ENCODE measurements at regions not wholly inside any gene's neighbourhood (a gene's known extent, or its start where the extent isn't known, plus 50 kb on each side); places are given as distances from the start of the nearest gene placed in this dataset.

- intact Hi-C loops (cut with micrococcal nuclease; ENCODE audit: unreplicated experiment): no loop called here
- Mint-ChIP-seq H3K4me1 (ENCODE audit: low read depth, unreplicated experiment) (no peaks in the 10 kb centered on the region), H3K27ac (ENCODE audit: unreplicated experiment) (no peak overlapping the region), H3K27me3 (ENCODE audit: unreplicated experiment) (peaks cover 89% of the 10 kb centered on the region), H3K4me3 (ENCODE audit: low read depth, unreplicated experiment) (no peak overlapping the region), H3K9me3 (ENCODE audit: low read depth, unreplicated experiment) (no peaks in the 10 kb centered on the region), H3K36me3 (ENCODE audit: insufficient read depth, unreplicated experiment) (no peaks in the 10 kb centered on the region)
- CTCF ChIA-PET: interaction anchor here (1.1 kb wide), 1 partner anchor 198 kb away, joined by 3 read pairs; no protein-coding TSS in a partner anchor
- BruUV-seq (replicated peaks): no TSS peak
- no peak for DNase-seq
- TF ChIP-seq, protein P1, sequence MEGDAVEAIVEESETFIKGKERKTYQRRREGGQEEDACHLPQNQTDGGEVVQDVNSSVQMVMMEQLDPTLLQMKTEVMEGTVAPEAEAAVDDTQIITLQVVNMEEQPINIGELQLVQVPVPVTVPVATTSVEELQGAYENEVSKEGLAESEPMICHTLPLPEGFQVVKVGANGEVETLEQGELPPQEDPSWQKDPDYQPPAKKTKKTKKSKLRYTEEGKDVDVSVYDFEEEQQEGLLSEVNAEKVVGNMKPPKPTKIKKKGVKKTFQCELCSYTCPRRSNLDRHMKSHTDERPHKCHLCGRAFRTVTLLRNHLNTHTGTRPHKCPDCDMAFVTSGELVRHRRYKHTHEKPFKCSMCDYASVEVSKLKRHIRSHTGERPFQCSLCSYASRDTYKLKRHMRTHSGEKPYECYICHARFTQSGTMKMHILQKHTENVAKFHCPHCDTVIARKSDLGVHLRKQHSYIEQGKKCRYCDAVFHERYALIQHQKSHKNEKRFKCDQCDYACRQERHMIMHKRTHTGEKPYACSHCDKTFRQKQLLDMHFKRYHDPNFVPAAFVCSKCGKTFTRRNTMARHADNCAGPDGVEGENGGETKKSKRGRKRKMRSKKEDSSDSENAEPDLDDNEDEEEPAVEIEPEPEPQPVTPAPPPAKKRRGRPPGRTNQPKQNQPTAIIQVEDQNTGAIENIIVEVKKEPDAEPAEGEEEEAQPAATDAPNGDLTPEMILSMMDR (IDR thresholded peaks at IDR 0.05; ENCODE audit: unreplicated experiment): no peak
These were observed 72.1 kb upstream of the ITGA11 start for GRCh38 chr15:68503791-68504680.

- Mint-ChIP-seq H3K27ac (ENCODE audit: unreplicated experiment) (no peak overlapping the region), H3K36me3 (ENCODE audit: insufficient read depth, unreplicated experiment) (no peaks in the 10 kb centered on the region), H3K27me3 (ENCODE audit: unreplicated experiment) (peaks cover 90% of the 10 kb centered on the region), H3K4me3 (ENCODE audit: low read depth, unreplicated experiment) (no peak overlapping the region), H3K4me1 (ENCODE audit: low read depth, unreplicated experiment) (no peaks in the 10 kb centered on the region), H3K9me3 (ENCODE audit: low read depth, unreplicated experiment) (no peaks in the 10 kb centered on the region)
- intact Hi-C loops (cut with micrococcal nuclease; ENCODE audit: unreplicated experiment): no loop called here
- CTCF ChIA-PET: interaction anchor here (0.7 to 1.1 kb wide), 2 partner anchors 198 to 256 kb away, joined by 3 read pairs; no protein-coding TSS in a partner anchor
- TF ChIP-seq, protein P1 (IDR thresholded peaks at IDR 0.05; ENCODE audit: unreplicated experiment): no peak
- no TSS peak for BruUV-seq (replicated peaks)
- DNase-seq: no peak
These were observed 72.8 kb upstream of the ITGA11 start for GRCh38 chr15:68504681-68505170.

DNA sequence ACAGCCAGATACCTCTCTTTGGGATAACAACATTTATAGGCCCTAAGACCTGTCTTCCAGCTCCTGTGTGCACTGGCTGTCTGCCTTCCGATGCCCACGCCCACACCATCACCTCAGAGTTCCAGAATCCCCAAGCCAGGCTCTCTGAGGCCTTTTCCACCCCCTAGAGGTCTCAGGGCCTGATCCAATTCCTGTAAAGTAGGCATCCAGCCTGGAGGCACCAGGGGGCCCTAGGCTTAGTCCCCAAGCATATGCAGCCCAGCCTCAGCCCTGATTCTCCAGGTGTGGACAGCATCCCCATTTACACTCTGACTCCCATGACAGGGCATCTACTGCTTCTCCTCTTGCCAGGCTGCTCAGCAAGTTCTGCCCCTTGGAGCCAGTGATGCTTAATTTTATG is 72.7 kb upstream of the CORO2B start:
- no TSS peak for BruUV-seq (replicated peaks)
- intact Hi-C loops (cut with micrococcal nuclease; ENCODE audit: unreplicated experiment): no loop called here
- Mint-ChIP-seq H3K27ac (ENCODE audit: unreplicated experiment) (no peak overlapping the region), H3K4me3 (ENCODE audit: low read depth, unreplicated experiment) (no peak overlapping the region), H3K9me3 (ENCODE audit: low read depth, unreplicated experiment) (no peaks in the 10 kb centered on the region), H3K27me3 (ENCODE audit: unreplicated experiment) (peaks cover 90% of the 10 kb centered on the region), H3K36me3 (ENCODE audit: insufficient read depth, unreplicated experiment) (no peaks in the 10 kb centered on the region), H3K4me1 (ENCODE audit: low read depth, unreplicated experiment) (no peaks in the 10 kb centered on the region)
- TF ChIP-seq, protein P1 (IDR thresholded peaks at IDR 0.05; ENCODE audit: unreplicated experiment): no peak
- CTCF ChIA-PET: no interaction called here
- DNase-seq: no peak

DNA sequence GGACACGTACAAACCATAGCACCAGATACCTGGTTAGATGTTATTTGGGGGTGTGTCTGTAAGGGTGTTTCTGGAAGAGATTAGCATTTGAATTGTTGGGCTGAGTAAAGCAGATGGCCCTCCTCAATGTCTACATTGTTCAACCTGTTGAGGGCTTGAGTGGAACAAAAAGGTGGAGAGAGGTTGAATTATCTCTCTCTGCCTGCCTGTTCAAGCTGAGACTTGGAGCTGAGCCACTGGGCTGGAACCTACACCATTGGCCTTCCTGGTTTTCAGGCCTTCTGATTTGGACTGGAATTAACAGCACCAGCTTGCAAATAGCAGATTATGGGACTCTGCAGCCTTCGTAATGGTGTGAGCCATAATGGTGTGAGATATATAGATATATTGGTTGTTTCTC is 71.3 kb upstream of the CORO2B start:
- no peaks in the 10 kb centered on the region for H3K4me1 Mint-ChIP-seq (ENCODE audit: low read depth, unreplicated experiment)
- no TSS peak for BruUV-seq (replicated peaks)
- H3K27ac Mint-ChIP-seq (ENCODE audit: unreplicated experiment): no peak overlapping the region
- H3K27me3 Mint-ChIP-seq (ENCODE audit: unreplicated experiment): peaks cover 90% of the 10 kb centered on the region
- CTCF ChIA-PET: no interaction called here
- DNase-seq: no peak
- H3K36me3 Mint-ChIP-seq (ENCODE audit: insufficient read depth, unreplicated experiment): no peaks in the 10 kb centered on the region
- no peaks in the 10 kb centered on the region for H3K9me3 Mint-ChIP-seq (ENCODE audit: low read depth, unreplicated experiment)
- TF ChIP-seq, protein P1 (IDR thresholded peaks at IDR 0.05; ENCODE audit: unreplicated experiment): no peak
- intact Hi-C loops (cut with micrococcal nuclease; ENCODE audit: unreplicated experiment): no loop called here
- no peak overlapping the region for H3K4me3 Mint-ChIP-seq (ENCODE audit: low read depth, unreplicated experiment)

Measured in Calu3 (cell line).